ENCODE measurements at regions not wholly inside any gene's neighbourhood (a gene's known extent, or its start where the extent isn't known, plus 50 kb on each side); places are given as distances from the start of the nearest gene placed in this dataset.

DNA sequence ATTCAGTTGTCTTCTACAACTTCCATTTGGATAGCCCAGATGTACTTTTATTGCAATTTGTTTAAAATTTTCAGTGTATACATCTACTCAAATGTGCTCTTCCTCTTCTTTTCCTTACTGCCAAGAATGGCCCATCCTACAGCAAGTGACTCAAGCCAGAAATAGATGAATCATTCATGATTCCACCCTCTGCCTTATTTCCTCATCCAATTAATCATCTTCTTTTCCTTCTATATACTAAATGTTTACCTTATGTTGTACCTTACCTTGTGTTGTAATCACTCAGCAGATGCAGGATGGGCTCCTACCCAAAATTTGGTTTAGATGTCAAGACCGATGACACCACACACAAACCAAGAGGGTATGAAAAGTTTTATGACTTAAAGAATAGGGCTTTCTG, 437.8 kb downstream of the GRXCR1 start:
- Histone ChIP-seq H3K4me2 (ENCODE audit: insufficient read depth, low read length) (no peak overlapping the region), H3K27ac (ENCODE audit: extremely low read depth, low read depth, low read length) (no peak overlapping the region), H3K27me3 (ENCODE audit: control insufficient read depth in 2 of 2, insufficient read depth in 2 of 2, low read length in 2 of 2) (no peaks in the 10 kb centered on the region), H3K79me2 (ENCODE audit: control insufficient read depth, insufficient read depth, low read length) (no peaks in the 10 kb centered on the region), H3K9me3 (replicated peaks; ENCODE audit: control insufficient read depth, insufficient read depth, low read depth, low read length) (no peaks in the 10 kb centered on the region), H2AFZ (ENCODE audit: low read depth, low read length) (no peak overlapping the region), H3K4me3 (no peak overlapping the region), H3K9ac (ENCODE audit: insufficient read depth in 1 of 2, low read depth in 2 of 2, low read length in 2 of 2) (no peak overlapping the region), H4K20me1 (replicated peaks; ENCODE audit: control insufficient read depth, insufficient read depth, low read length) (no peaks in the 10 kb centered on the region), H3K36me3 (ENCODE audit: control insufficient read depth, insufficient read depth, low read length) (no peaks in the 10 kb centered on the region), H3K9me1 (ENCODE audit: control insufficient read depth, insufficient read depth, low read length) (no peaks in the 10 kb centered on the region), H3K4me1 (replicated peaks in 1 of 2; ENCODE audit: control insufficient read depth in 2 of 2, insufficient read depth in 2 of 2, low read length in 2 of 2) (no peaks in the 10 kb centered on the region)
- no TSS peak for BruUV-seq (replicated peaks)
- DNase-seq (ENCODE audit: extremely low read depth in 1 of 4, low spot score in 3 of 4): no peak
- CTCF ChIA-PET (ENCODE audit: low intra/inter-chr PET ratio): no interaction called here
- no peak for FAIRE-seq
- POLR2A ChIA-PET: no interaction called here
- intact Hi-C loops (cut with micrococcal nuclease): no loop called here
- no peak for ATAC-seq
- 0% methylated on average over 1 of the region's 1 CpG for WGBS (ENCODE audit: insufficient coverage, low coverage, missing lambda C conversion rate)
- no peak for TF ChIP-seq MXI1 (IDR thresholded peaks at IDR 0.05; ENCODE audit: low read depth, low read length)
- TF ChIP-seq, protein P1, sequence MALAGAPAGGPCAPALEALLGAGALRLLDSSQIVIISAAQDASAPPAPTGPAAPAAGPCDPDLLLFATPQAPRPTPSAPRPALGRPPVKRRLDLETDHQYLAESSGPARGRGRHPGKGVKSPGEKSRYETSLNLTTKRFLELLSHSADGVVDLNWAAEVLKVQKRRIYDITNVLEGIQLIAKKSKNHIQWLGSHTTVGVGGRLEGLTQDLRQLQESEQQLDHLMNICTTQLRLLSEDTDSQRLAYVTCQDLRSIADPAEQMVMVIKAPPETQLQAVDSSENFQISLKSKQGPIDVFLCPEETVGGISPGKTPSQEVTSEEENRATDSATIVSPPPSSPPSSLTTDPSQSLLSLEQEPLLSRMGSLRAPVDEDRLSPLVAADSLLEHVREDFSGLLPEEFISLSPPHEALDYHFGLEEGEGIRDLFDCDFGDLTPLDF (CRISPR knock-in tag; IDR thresholded peaks at IDR 0.05): no peak
- no peak for TF ChIP-seq HDAC2 (IDR thresholded peaks at IDR 0.05)
- TF ChIP-seq, protein P2, sequence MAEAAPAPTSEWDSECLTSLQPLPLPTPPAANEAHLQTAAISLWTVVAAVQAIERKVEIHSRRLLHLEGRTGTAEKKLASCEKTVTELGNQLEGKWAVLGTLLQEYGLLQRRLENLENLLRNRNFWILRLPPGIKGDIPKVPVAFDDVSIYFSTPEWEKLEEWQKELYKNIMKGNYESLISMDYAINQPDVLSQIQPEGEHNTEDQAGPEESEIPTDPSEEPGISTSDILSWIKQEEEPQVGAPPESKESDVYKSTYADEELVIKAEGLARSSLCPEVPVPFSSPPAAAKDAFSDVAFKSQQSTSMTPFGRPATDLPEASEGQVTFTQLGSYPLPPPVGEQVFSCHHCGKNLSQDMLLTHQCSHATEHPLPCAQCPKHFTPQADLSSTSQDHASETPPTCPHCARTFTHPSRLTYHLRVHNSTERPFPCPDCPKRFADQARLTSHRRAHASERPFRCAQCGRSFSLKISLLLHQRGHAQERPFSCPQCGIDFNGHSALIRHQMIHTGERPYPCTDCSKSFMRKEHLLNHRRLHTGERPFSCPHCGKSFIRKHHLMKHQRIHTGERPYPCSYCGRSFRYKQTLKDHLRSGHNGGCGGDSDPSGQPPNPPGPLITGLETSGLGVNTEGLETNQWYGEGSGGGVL (CRISPR knock-in tag; IDR thresholded peaks at IDR 0.05): no peak
- no peak for TF ChIP-seq RBFOX2 (IDR thresholded peaks at IDR 0.05; ENCODE audit: low read depth, low read length)
- TF ChIP-seq, protein P3, sequence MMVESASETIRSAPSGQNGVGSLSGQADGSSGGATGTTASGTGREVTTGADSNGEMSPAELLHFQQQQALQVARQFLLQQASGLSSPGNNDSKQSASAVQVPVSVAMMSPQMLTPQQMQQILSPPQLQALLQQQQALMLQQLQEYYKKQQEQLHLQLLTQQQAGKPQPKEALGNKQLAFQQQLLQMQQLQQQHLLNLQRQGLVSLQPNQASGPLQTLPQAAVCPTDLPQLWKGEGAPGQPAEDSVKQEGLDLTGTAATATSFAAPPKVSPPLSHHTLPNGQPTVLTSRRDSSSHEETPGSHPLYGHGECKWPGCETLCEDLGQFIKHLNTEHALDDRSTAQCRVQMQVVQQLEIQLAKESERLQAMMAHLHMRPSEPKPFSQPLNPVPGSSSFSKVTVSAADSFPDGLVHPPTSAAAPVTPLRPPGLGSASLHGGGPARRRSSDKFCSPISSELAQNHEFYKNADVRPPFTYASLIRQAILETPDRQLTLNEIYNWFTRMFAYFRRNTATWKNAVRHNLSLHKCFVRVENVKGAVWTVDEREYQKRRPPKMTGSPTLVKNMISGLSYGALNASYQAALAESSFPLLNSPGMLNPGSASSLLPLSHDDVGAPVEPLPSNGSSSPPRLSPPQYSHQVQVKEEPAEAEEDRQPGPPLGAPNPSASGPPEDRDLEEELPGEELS (CRISPR knock-in tag; IDR thresholded peaks at IDR 0.05; ENCODE audit: borderline replicate concordance): no peak
- TF ChIP-seq TAF9B (IDR thresholded peaks at IDR 0.05; ENCODE audit: partially characterized antibody): no peak
- TF ChIP-seq SMAD1 (IDR thresholded peaks at IDR 0.05; ENCODE audit: low read depth, low read length, partially characterized antibody): no peak
- no peak for TF ChIP-seq ZNF431 (CRISPR knock-in tag; IDR thresholded peaks at IDR 0.05)
- TF ChIP-seq ZNF354B (CRISPR knock-in tag; IDR thresholded peaks at IDR 0.05): no peak
- TF ChIP-seq MED1 (CRISPR knock-in tag; IDR thresholded peaks at IDR 0.05; ENCODE audit: borderline replicate concordance): no peak
- TF ChIP-seq HDGF (IDR thresholded peaks at IDR 0.05): no peak
- no peak for TF ChIP-seq ZNF263 (CRISPR knock-in tag; IDR thresholded peaks at IDR 0.05; ENCODE audit: borderline replicate concordance)
- TF ChIP-seq EP300 (IDR thresholded peaks at IDR 0.05; ENCODE audit: low read length): no peak
- TF ChIP-seq ELF1 (tag; IDR thresholded peaks at IDR 0.05): no peak
- TF ChIP-seq, protein P4, sequence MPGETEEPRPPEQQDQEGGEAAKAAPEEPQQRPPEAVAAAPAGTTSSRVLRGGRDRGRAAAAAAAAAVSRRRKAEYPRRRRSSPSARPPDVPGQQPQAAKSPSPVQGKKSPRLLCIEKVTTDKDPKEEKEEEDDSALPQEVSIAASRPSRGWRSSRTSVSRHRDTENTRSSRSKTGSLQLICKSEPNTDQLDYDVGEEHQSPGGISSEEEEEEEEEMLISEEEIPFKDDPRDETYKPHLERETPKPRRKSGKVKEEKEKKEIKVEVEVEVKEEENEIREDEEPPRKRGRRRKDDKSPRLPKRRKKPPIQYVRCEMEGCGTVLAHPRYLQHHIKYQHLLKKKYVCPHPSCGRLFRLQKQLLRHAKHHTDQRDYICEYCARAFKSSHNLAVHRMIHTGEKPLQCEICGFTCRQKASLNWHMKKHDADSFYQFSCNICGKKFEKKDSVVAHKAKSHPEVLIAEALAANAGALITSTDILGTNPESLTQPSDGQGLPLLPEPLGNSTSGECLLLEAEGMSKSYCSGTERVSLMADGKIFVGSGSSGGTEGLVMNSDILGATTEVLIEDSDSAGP (CRISPR knock-in tag; IDR thresholded peaks at IDR 0.05): no peak
- TF ChIP-seq, protein P5, sequence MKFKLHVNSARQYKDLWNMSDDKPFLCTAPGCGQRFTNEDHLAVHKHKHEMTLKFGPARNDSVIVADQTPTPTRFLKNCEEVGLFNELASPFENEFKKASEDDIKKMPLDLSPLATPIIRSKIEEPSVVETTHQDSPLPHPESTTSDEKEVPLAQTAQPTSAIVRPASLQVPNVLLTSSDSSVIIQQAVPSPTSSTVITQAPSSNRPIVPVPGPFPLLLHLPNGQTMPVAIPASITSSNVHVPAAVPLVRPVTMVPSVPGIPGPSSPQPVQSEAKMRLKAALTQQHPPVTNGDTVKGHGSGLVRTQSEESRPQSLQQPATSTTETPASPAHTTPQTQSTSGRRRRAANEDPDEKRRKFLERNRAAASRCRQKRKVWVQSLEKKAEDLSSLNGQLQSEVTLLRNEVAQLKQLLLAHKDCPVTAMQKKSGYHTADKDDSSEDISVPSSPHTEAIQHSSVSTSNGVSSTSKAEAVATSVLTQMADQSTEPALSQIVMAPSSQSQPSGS (CRISPR knock-in tag; IDR thresholded peaks at IDR 0.05): no peak
- in situ Hi-C loops (cut with MboI): no loop called here
